ENCODE measurements at regions not wholly inside any gene's neighbourhood (a gene's known extent, or its start where the extent isn't known, plus 50 kb on each side); places are given as distances from the start of the nearest gene placed in this dataset.
"Not testable (repeated sequence)": the region's sequence is repeated elsewhere in the genome, so short reads cannot be mapped to it uniquely, and the experiment has no call there.

DNA sequence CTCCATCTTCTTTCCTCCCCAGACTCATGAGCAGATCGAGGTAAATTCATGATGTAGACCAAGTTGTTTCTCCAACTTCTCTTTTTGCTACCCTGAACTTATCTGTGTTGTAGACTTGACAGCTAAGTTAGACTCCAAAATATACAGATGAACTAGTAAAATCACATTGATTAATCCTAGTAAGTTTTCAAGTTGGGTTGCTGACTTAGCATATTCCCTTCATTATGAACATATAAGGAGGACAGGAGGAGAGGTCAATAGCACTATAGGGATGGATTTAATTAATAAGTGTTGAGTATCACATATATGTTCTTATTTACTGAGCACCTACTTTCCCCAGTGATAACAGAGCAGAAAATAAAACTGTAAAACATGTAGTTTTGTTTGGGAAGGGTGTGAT lies 227.3 kb downstream of the TINAG start:
- no peak for ATAC-seq (ENCODE audit: poor library complexity)
- no peaks in the 10 kb centered on the region for H3K27me3 Mint-ChIP-seq
- no peaks in the 10 kb centered on the region for H3K36me3 ChIP-seq (ENCODE audit: insufficient read depth, low read length)
- H3K9me3 Mint-ChIP-seq = peaks cover 3% of the 10 kb centered on the region
- no peaks in the 10 kb centered on the region for H3K27me3 ChIP-seq (ENCODE audit: control insufficient read depth in 1 of 2, insufficient read depth in 2 of 2, low read length in 2 of 2)
- no peak overlapping the region for H3K27ac ChIP-seq (ENCODE audit: low read depth in 1 of 2, low read length in 2 of 2)
- no peak overlapping the region for H3K4me3 Mint-ChIP-seq
- no peak for TF ChIP-seq CTCF (IDR thresholded peaks at IDR 0.05)
- intact Hi-C loops (cut with DNase I, micrococcal nuclease) = no loop called here
- ChIA-PET CTCF (no interaction called here), POLR2A (no interaction called here)
- no peaks in the 10 kb centered on the region for H3K36me3 Mint-ChIP-seq (ENCODE audit: low read depth)
- H3K27ac Mint-ChIP-seq = no peak overlapping the region
- no peaks in the 10 kb centered on the region for H3K9me3 ChIP-seq (ENCODE audit: control insufficient read depth in 1 of 2, insufficient read depth in 1 of 2, low read length in 2 of 2)
- H3K4me1 Mint-ChIP-seq (ENCODE audit: low read depth) = no peaks in the 10 kb centered on the region
- H3K4me3 ChIP-seq (ENCODE audit: low read length) = no peak overlapping the region
- H3K4me1 ChIP-seq (ENCODE audit: insufficient read depth, low read length) = no peaks in the 10 kb centered on the region
- DNase-seq = no peak

DNA sequence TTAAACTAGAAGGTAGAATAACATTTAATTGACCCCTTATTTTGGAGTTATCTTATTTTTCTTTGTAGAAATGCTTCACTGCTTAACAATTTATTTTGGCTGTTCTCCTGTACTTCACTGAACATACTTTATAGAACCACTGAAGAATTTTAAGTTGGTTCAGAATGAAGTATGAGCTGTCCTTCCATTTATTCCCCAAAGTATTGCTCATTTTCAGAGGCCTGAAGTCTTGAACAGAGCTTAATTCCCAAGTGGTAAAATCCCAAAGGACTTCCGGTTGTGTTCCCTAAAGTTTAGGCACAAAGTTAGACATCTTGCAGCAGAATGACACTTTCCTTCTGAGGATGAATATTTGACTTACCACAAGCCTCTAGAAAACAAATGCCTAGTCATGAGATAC lies 233.3 kb downstream of the TINAG start:
- Histone ChIP-seq H3K36me3 (ENCODE audit: insufficient read depth, low read length) (no peaks in the 10 kb centered on the region), H3K9me3 (ENCODE audit: control insufficient read depth in 1 of 2, insufficient read depth in 1 of 2, low read length in 2 of 2) (no peaks in the 10 kb centered on the region), H3K4me1 (ENCODE audit: insufficient read depth, low read length) (no peaks in the 10 kb centered on the region), H3K27ac (ENCODE audit: low read depth in 1 of 2, low read length in 2 of 2) (no peak overlapping the region), H3K27me3 (ENCODE audit: control insufficient read depth in 1 of 2, insufficient read depth in 2 of 2, low read length in 2 of 2) (no peaks in the 10 kb centered on the region), H3K4me3 (ENCODE audit: low read length) (no peak overlapping the region)
- no peak for ATAC-seq (ENCODE audit: poor library complexity)
- no peaks in the 10 kb centered on the region for H3K4me1 Mint-ChIP-seq (ENCODE audit: low read depth)
- no peaks in the 10 kb centered on the region for H3K27me3 Mint-ChIP-seq
- POLR2A ChIA-PET = no interaction called here
- CTCF ChIA-PET = no interaction called here
- no peak overlapping the region for H3K27ac Mint-ChIP-seq
- peaks cover 19% of the 10 kb centered on the region for H3K9me3 Mint-ChIP-seq
- TF ChIP-seq CTCF (IDR thresholded peaks at IDR 0.05) = no peak
- intact Hi-C loops (cut with DNase I, micrococcal nuclease) = no loop called here
- H3K36me3 Mint-ChIP-seq (ENCODE audit: low read depth) = no peaks in the 10 kb centered on the region
- H3K4me3 Mint-ChIP-seq = no peak overlapping the region
- no peak for DNase-seq

DNA sequence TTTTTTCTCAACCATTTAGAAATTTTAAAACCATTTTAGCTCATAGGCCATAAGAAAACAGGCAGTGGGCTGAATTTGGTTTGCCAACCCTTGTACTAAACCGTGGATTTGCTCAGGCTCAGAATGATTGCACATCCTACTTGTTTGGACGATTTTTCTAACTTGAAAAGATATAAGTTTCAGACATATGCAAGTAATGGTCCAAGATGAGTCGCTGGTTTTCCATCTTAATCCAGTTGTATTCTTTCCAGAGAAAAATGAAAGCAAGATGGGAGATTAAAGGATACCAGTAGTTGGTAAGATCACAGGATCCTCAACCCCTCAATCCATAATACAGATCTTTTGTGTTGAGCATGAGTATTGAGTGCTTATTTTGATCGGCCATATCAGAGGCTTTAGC lies 250.9 kb downstream of the TINAG start:
- H3K27ac ChIP-seq (ENCODE audit: low read depth in 1 of 2, low read length in 2 of 2) = no peak overlapping the region
- peaks cover 0 to 10% of the 10 kb centered on the region in 2 experiments for H3K9me3 ChIP-seq (ENCODE audit: control insufficient read depth in 1 of 2, insufficient read depth in 1 of 2, low read length in 2 of 2)
- no peak for ATAC-seq (ENCODE audit: poor library complexity)
- H3K36me3 ChIP-seq (ENCODE audit: insufficient read depth, low read length) = no peaks in the 10 kb centered on the region
- peaks cover 18% of the 10 kb centered on the region for H3K9me3 Mint-ChIP-seq
- H3K4me3 Mint-ChIP-seq = no peak overlapping the region
- H3K27ac Mint-ChIP-seq = no peak overlapping the region
- H3K27me3 Mint-ChIP-seq = no peaks in the 10 kb centered on the region
- no peaks in the 10 kb centered on the region for H3K27me3 ChIP-seq (ENCODE audit: control insufficient read depth in 1 of 2, insufficient read depth in 2 of 2, low read length in 2 of 2)
- H3K4me1 Mint-ChIP-seq (ENCODE audit: low read depth) = no peaks in the 10 kb centered on the region
- no peak for DNase-seq
- no peak overlapping the region for H3K4me3 ChIP-seq (ENCODE audit: low read length)
- ChIA-PET POLR2A (no interaction called here), CTCF (no interaction called here)
- H3K36me3 Mint-ChIP-seq (ENCODE audit: low read depth) = no peaks in the 10 kb centered on the region
- H3K4me1 ChIP-seq (ENCODE audit: insufficient read depth, low read length) = no peaks in the 10 kb centered on the region
- intact Hi-C loops (cut with DNase I, micrococcal nuclease) = no loop called here
- TF ChIP-seq CTCF (IDR thresholded peaks at IDR 0.05) = no peak

- CTCF ChIA-PET; H3K27ac Mint-ChIP-seq; H3K4me3 ChIP-seq (ENCODE audit: low read length); H3K4me1 ChIP-seq (ENCODE audit: insufficient read depth, low read length); H3K27me3 Mint-ChIP-seq; DNase-seq; intact Hi-C loops (cut with DNase I, micrococcal nuclease); H3K27me3 ChIP-seq (ENCODE audit: control insufficient read depth in 1 of 2, insufficient read depth in 2 of 2, low read length in 2 of 2); ATAC-seq (ENCODE audit: poor library complexity); POLR2A ChIA-PET; H3K36me3 Mint-ChIP-seq (ENCODE audit: low read depth); H3K36me3 ChIP-seq (ENCODE audit: insufficient read depth, low read length); H3K27ac ChIP-seq (ENCODE audit: low read depth in 1 of 2, low read length in 2 of 2); H3K4me3 Mint-ChIP-seq; H3K4me1 Mint-ChIP-seq (ENCODE audit: low read depth): not testable (repeated sequence)
- H3K9me3 Mint-ChIP-seq = peaks cover 14% of the 10 kb centered on the region
- H3K9me3 ChIP-seq (ENCODE audit: control insufficient read depth in 1 of 2, insufficient read depth in 1 of 2, low read length in 2 of 2) = peaks cover 0 to 10% of the 10 kb centered on the region in 2 experiments
Observed at GRCh38 chr6:54564188-54564587, 255.9 kb downstream of the TINAG start.

Data from CD4-positive, alpha-beta T cell (primary cell).